ENCODE measurements at regions not wholly inside any gene's neighbourhood (a gene's known extent, or its start where the extent isn't known, plus 50 kb on each side); places are given as distances from the start of the nearest gene placed in this dataset.

DNA sequence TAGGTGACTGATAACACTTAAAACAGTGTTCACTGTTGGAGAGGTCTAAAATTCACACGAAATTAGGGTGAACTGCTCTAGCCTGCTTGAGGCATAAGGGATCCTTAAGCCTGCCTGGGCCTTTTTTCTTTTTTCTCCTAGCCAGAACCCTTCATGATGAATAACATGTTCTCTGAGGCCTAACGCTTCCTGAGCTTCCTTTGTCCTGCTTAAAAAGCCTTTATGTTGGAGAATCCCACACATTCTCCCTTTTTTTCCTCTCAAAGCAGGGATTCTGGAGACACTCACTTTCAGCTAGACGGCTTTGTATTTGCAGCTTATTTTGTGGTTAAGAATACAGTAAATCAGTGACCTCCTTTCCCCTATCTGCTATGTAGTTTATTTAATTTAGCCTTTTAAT is 354.7 kb upstream of the PHF14 start:
- intact Hi-C loops (cut with micrococcal nuclease) = no loop called here
- POLR2A ChIA-PET = no interaction called here
- CTCF ChIA-PET = no interaction called here
- peaks cover 3% of the 10 kb centered on the region for H3K27me3 Mint-ChIP-seq
- no peaks in the 10 kb centered on the region for H3K4me1 Mint-ChIP-seq (ENCODE audit: low read depth)
- H3K27ac Mint-ChIP-seq = no peak overlapping the region
- ATAC-seq = no peak
- no peaks in the 10 kb centered on the region for H3K9me3 Mint-ChIP-seq
- no peak overlapping the region for H3K4me3 Mint-ChIP-seq
- H3K36me3 Mint-ChIP-seq (ENCODE audit: low read depth) = no peaks in the 10 kb centered on the region
- no peak for TF ChIP-seq CTCF (IDR thresholded peaks at IDR 0.05)
- DNase-seq = no peak

- no peak overlapping the region for H3K27ac Mint-ChIP-seq
- ATAC-seq (no peak), DNase-seq (no peak)
- no peak for TF ChIP-seq CTCF (IDR thresholded peaks at IDR 0.05)
- H3K27me3 Mint-ChIP-seq = no peaks in the 10 kb centered on the region
- peaks cover 12% of the 10 kb centered on the region for H3K9me3 Mint-ChIP-seq
- CTCF ChIA-PET = no interaction called here
- H3K36me3 Mint-ChIP-seq (ENCODE audit: low read depth) = no peaks in the 10 kb centered on the region
- POLR2A ChIA-PET = no interaction called here
- intact Hi-C loops (cut with micrococcal nuclease) = no loop called here
- no peaks in the 10 kb centered on the region for H3K4me1 Mint-ChIP-seq (ENCODE audit: low read depth)
- no peak overlapping the region for H3K4me3 Mint-ChIP-seq
Observed at GRCh38 chr7:10632712-10633111, 341.0 kb upstream of the PHF14 start.

GRCh38 chr7:10634239-10634638 is 339.4 kb upstream of the PHF14 start:
- ChIA-PET POLR2A (no interaction called here), CTCF (no interaction called here)
- H3K4me3 Mint-ChIP-seq = no peak overlapping the region
- peaks cover 12% of the 10 kb centered on the region for H3K9me3 Mint-ChIP-seq
- no peaks in the 10 kb centered on the region for H3K4me1 Mint-ChIP-seq (ENCODE audit: low read depth)
- no peak for TF ChIP-seq CTCF (IDR thresholded peaks at IDR 0.05)
- no peak overlapping the region for H3K27ac Mint-ChIP-seq
- H3K36me3 Mint-ChIP-seq (ENCODE audit: low read depth) = no peaks in the 10 kb centered on the region
- H3K27me3 Mint-ChIP-seq = no peaks in the 10 kb centered on the region
- ATAC-seq (no peak), DNase-seq (no peak)
- intact Hi-C loops (cut with micrococcal nuclease) = no loop called here

DNA sequence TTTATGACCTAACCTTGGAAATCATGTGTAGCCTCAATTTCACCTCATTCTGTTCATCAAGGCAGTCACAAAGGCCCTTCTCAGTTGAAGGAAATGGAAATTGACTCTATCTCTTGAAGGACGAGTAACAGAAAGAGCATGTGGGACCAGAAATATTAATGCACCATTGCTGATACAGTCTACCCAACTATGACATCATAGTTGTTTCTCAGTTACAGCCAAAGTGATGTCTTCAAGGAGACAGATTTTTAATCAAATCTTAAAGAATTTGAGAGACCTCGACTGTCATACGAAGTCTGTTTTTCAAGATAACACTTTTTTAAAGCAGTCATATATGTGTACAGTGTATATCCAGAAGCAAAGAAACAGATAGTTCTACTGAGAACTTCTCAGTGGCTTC is 335.7 kb upstream of the PHF14 start:
- Mint-ChIP-seq H3K36me3 (ENCODE audit: low read depth) (no peaks in the 10 kb centered on the region), H3K4me1 (ENCODE audit: low read depth) (peaks cover 7% of the 10 kb centered on the region), H3K9me3 (no peaks in the 10 kb centered on the region), H3K27ac (no peak overlapping the region), H3K27me3 (no peaks in the 10 kb centered on the region), H3K4me3 (no peak overlapping the region)
- no peak for ATAC-seq
- TF ChIP-seq CTCF (IDR thresholded peaks at IDR 0.05) = no peak
- POLR2A ChIA-PET = no interaction called here
- CTCF ChIA-PET = interaction anchor here (1.0 kb wide), 1 partner anchor 16 kb away, joined by 3 read pairs; no protein-coding TSS in a partner anchor
- no peak for DNase-seq
- intact Hi-C loops (cut with micrococcal nuclease) = no loop called here

DNA sequence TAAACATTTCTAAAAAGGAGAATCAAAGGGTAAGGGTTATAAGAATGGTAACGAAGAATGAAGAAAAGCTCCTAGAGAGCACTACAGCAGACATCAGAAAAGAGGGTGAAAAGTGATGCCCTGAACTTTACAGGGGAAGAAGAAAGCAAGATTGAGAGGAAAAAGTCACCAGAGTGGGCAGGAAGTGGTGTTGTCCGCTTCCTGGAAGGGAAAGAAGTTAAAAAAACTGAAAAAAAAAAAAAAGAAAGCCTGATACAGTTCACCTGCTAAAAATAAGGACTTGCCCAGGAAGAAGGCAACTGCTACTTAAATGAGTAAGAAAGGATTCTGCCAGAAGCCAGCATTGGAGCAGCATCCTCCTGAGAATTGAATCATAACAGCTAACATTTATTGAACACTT is 330.1 kb upstream of the PHF14 start:
- ATAC-seq = peak; percentile 74
- H3K4me1 Mint-ChIP-seq (ENCODE audit: low read depth) = peaks cover 20% of the 10 kb centered on the region
- POLR2A ChIA-PET = no interaction called here
- no peak overlapping the region for H3K4me3 Mint-ChIP-seq
- DNase-seq = peak; percentile 44
- TF ChIP-seq CTCF (IDR thresholded peaks at IDR 0.05) = no peak
- peak overlapping the region; percentile 63 for H3K27ac Mint-ChIP-seq
- no peaks in the 10 kb centered on the region for H3K9me3 Mint-ChIP-seq
- H3K36me3 Mint-ChIP-seq (ENCODE audit: low read depth) = no peaks in the 10 kb centered on the region
- intact Hi-C loops (cut with micrococcal nuclease) = no loop called here
- CTCF ChIA-PET = no interaction called here
- peaks cover 2% of the 10 kb centered on the region for H3K27me3 Mint-ChIP-seq
